Mesendoderm (in vitro differentiated cells): ENCODE measurements at regions not wholly inside any gene's neighbourhood (a gene's known extent, or its start where the extent isn't known, plus 50 kb on each side); places are given as distances from the start of the nearest gene placed in this dataset.

Experiments
- DNase-seq: peaks from one replicate; pipeline ENCODE4 v3.0.0; 2013
- H2AK5ac ChIP-seq: 2 replicates; pipeline ENCODE4 v1.6.1; 2013; ENCODE audit warnings: low read length, inconsistent platforms
- H2BK120ac ChIP-seq: 2 replicates; pipeline ENCODE4 v1.6.1; 2013; ENCODE audit warnings: low read depth, mild to moderate bottlenecking, low read length, moderate library complexity, mixed read lengths
- H2BK15ac ChIP-seq: replicated peaks from 2 replicates; pipeline ENCODE4 v1.6.1; 2013; ENCODE audit warnings: low read depth, mild to moderate bottlenecking, moderate library complexity
- H2BK5ac ChIP-seq: 2 replicates; pipeline ENCODE4 v1.6.1; 2013; ENCODE audit warnings: low read length, inconsistent platforms
- H3K18ac ChIP-seq: 2 replicates; pipeline ENCODE4 v1.6.1; 2013; ENCODE audit warnings: mild to moderate bottlenecking, low read length, mixed read lengths
- H3K23ac ChIP-seq: one replicate; pipeline ENCODE4 v1.6.1; 2013; ENCODE audit warnings: low read length
- H3K27ac ChIP-seq: 2 replicates; pipeline ENCODE4 v1.5.1; 2013; ENCODE audit warnings: low read depth, mild to moderate bottlenecking, inconsistent platforms, low read length, moderate library complexity
- H3K27me3 ChIP-seq: 2 replicates; pipeline ENCODE4 v1.6.1; 2013; ENCODE audit warnings: low read length, control low read depth, mild to moderate bottlenecking, inconsistent platforms; ENCODE audit not compliant: insufficient read depth, poor library complexity
- H3K36me3 ChIP-seq: 2 replicates; pipeline ENCODE4 v1.6.1; 2013; ENCODE audit warnings: low read length, inconsistent platforms; ENCODE audit not compliant: control insufficient read depth, insufficient read depth
- H3K4ac ChIP-seq: one replicate; pipeline ENCODE4 v1.6.1; 2013; ENCODE audit warnings: low read depth, mild to moderate bottlenecking, low read length, moderate library complexity
- H3K4me1 ChIP-seq: 2 replicates; pipeline ENCODE4 v1.6.1; 2013; ENCODE audit warnings: low read depth, low read length, inconsistent platforms; ENCODE audit not compliant: control insufficient read depth
- H3K4me2 ChIP-seq: 2 replicates; pipeline ENCODE4 v1.6.1; 2013; ENCODE audit warnings: low read length
- H3K4me3 ChIP-seq: 2 replicates; pipeline ENCODE4 v1.5.1; 2013; ENCODE audit warnings: mild to moderate bottlenecking, low read length
- H3K56ac ChIP-seq: one replicate; pipeline ENCODE4 v1.6.1; 2013; ENCODE audit warnings: low read length
- H3K79me1 ChIP-seq: 2 replicates; pipeline ENCODE4 v1.6.1; 2013; ENCODE audit warnings: low read length, inconsistent platforms
- H3K79me2 ChIP-seq: 2 replicates; pipeline ENCODE4 v1.6.1; 2013; ENCODE audit warnings: mild to moderate bottlenecking, low read length; ENCODE audit not compliant: control insufficient read depth, insufficient read depth
- H3K9ac ChIP-seq: 2 replicates; pipeline ENCODE4 v1.6.1; 2013; ENCODE audit warnings: low read length, inconsistent platforms
- H4K5ac ChIP-seq: one replicate; pipeline ENCODE4 v1.6.1; 2013; ENCODE audit warnings: low read length
- H4K8ac ChIP-seq: one replicate; pipeline ENCODE4 v1.6.1; 2013; ENCODE audit warnings: low read depth, mild to moderate bottlenecking, control low read depth, low read length, moderate library complexity
- WGBS: extraction: QIAGEN DNeasy Blood & Tissue Kit; methylation state at CpG from one replicate; pipeline ENCODE4 v1.1.7; 2013; ENCODE audit warnings: low lambda C conversion rate, missing lambda C conversion rate; ENCODE audit not compliant: insufficient coverage; ENCODE audit errors: extremely low coverage; 5-methylcytosine and 5-hydroxymethylcytosine counted together

DNA sequence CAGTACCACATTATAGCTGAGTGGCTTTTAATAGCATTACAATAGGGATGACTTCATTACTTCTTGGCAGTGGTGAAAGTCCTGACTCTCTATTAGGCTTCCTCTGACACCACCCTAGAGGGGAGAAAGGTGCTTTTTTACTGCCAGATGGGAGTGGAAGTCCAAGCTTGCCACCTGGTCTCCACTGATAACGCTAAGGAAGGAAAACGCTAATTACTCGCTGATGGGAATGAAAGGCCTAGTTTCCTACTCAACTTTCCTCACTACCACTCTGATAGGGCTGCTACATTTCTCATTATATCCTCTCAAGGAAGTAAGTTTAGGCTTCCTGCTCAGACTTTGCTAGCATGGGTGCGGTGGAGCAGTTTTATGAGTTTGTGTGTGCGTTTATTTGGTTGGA is 62.3 kb upstream of the PAGE3 start:
- H3K9ac ChIP-seq = no peak overlapping the region
- H4K5ac ChIP-seq = no peak overlapping the region
- H3K27ac ChIP-seq = no peak overlapping the region
- H3K79me1 ChIP-seq = no peaks in the 10 kb centered on the region
- H2BK15ac ChIP-seq = no peak overlapping the region
- no peak overlapping the region for H4K8ac ChIP-seq
- H3K18ac ChIP-seq = no peak overlapping the region
- H2BK5ac ChIP-seq = no peak overlapping the region
- no peak overlapping the region for H3K23ac ChIP-seq
- no peaks in the 10 kb centered on the region for H3K36me3 ChIP-seq
- no peaks in the 10 kb centered on the region for H3K79me2 ChIP-seq
- no peak overlapping the region for H2BK120ac ChIP-seq
- H3K27me3 ChIP-seq = no peaks in the 10 kb centered on the region
- H3K4ac ChIP-seq = no peak overlapping the region
- no CpG with 5 or more reads among the region's 5 CpGs for WGBS
- no peak overlapping the region for H3K4me3 ChIP-seq
- H3K4me1 ChIP-seq = no peaks in the 10 kb centered on the region
- H3K56ac ChIP-seq = no peak overlapping the region
- DNase-seq = no peak
- no peak overlapping the region for H2AK5ac ChIP-seq
- no peak overlapping the region for H3K4me2 ChIP-seq

- no peak overlapping the region for H3K4me2 ChIP-seq
- no CpG with 5 or more reads among the region's 1 CpG for WGBS
These were observed 70.6 kb upstream of the PAGE3 start for GRCh38 chrX:55335296-55335695.

GRCh38 chrX:55336176-55336575 is 71.5 kb upstream of the PAGE3 start:
- Histone ChIP-seq H2BK15ac (no peak overlapping the region), H3K27me3 (no peaks in the 10 kb centered on the region), H3K18ac (no peak overlapping the region), H3K23ac (no peak overlapping the region), H3K4me3 (no peak overlapping the region), H2AK5ac (no peak overlapping the region), H3K79me2 (no peaks in the 10 kb centered on the region), H3K56ac (no peak overlapping the region), H3K4ac (no peak overlapping the region), H2BK120ac (no peak overlapping the region), H3K9ac (no peak overlapping the region), H2BK5ac (no peak overlapping the region), H3K4me2 (no peak overlapping the region), H4K8ac (no peak overlapping the region), H3K36me3 (no peaks in the 10 kb centered on the region), H3K27ac (no peak overlapping the region), H3K79me1 (no peaks in the 10 kb centered on the region), H4K5ac (no peak overlapping the region), H3K4me1 (no peaks in the 10 kb centered on the region)
- DNase-seq = no peak

More at GRCh38 chrX:55335296-55335695, 70.6 kb upstream of the PAGE3 start:
- no peaks in the 10 kb centered on the region for H3K27me3 ChIP-seq
- H3K27ac ChIP-seq = no peak overlapping the region
- no peak overlapping the region for H3K18ac ChIP-seq
- no peak overlapping the region for H4K5ac ChIP-seq
- no peak overlapping the region for H4K8ac ChIP-seq
- H2BK5ac ChIP-seq = no peak overlapping the region
- no peak overlapping the region for H3K4ac ChIP-seq
- H3K4me3 ChIP-seq = no peak overlapping the region
- no peak for DNase-seq
- H2AK5ac ChIP-seq = no peak overlapping the region
- no peaks in the 10 kb centered on the region for H3K4me1 ChIP-seq
- no peak overlapping the region for H2BK15ac ChIP-seq
- H2BK120ac ChIP-seq = no peak overlapping the region
- no peaks in the 10 kb centered on the region for H3K79me2 ChIP-seq
- H3K79me1 ChIP-seq = no peaks in the 10 kb centered on the region
- no peak overlapping the region for H3K23ac ChIP-seq
- H3K56ac ChIP-seq = no peak overlapping the region
- H3K36me3 ChIP-seq = no peaks in the 10 kb centered on the region
- no peak overlapping the region for H3K9ac ChIP-seq

DNA sequence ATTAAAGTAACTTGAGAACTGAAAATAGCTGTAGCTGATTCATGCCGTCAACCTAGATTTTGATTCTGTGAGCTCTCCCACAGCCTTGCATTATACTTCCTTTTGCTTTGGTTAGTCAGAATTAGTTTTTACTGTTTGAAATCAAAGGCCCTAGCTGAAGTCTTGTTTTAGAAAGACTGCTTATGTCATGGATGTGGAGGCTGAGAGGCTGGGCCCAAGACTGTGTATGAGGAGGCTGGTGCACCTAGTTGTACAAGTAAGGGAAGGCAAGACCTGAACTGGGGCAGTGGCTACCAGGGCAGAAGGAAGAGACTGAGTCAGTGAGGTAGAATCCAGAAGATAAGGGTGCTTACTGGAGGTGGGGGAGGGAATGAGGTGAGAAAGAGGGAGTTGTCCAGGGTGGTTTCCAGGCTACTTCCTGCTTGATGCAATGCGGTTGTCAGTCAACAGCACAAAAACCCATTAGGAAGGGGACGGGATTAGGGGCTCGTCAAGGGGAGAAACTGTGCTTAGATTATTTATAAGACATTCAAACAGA is 76.2 kb upstream of the PAGE3 start:
- H3K23ac ChIP-seq = no peak overlapping the region
- no peak overlapping the region for H2BK5ac ChIP-seq
- peak; percentile 2 for DNase-seq
- H3K27ac ChIP-seq = no peak overlapping the region
- H4K8ac ChIP-seq = no peak overlapping the region
- no peak overlapping the region for H3K4ac ChIP-seq
- no peak overlapping the region for H3K56ac ChIP-seq
- no peak overlapping the region for H3K4me2 ChIP-seq
- no peak overlapping the region for H2AK5ac ChIP-seq
- H3K4me3 ChIP-seq = no peak overlapping the region
- H3K79me1 ChIP-seq = no peaks in the 10 kb centered on the region
- H2BK120ac ChIP-seq = no peak overlapping the region
- no peak overlapping the region for H3K9ac ChIP-seq
- no peak overlapping the region for H4K5ac ChIP-seq
- no peaks in the 10 kb centered on the region for H3K27me3 ChIP-seq
- H3K36me3 ChIP-seq = no peaks in the 10 kb centered on the region
- H3K18ac ChIP-seq = no peak overlapping the region
- no peaks in the 10 kb centered on the region for H3K4me1 ChIP-seq
- no peaks in the 10 kb centered on the region for H3K79me2 ChIP-seq
- WGBS = no CpG with 5 or more reads among the region's 4 CpGs
- H2BK15ac ChIP-seq = no peak overlapping the region

- H4K8ac ChIP-seq = no peak overlapping the region
- H3K79me1 ChIP-seq = no peaks in the 10 kb centered on the region
- no peaks in the 10 kb centered on the region for H3K36me3 ChIP-seq
- WGBS = no CpG with 5 or more reads among the region's 21 CpGs
- H3K4me2 ChIP-seq = no peak overlapping the region
- no peak overlapping the region for H2BK15ac ChIP-seq
- H3K4me1 ChIP-seq = no peaks in the 10 kb centered on the region
- H2BK5ac ChIP-seq = no peak overlapping the region
- peak; percentile 27 for DNase-seq
- no peak overlapping the region for H3K4ac ChIP-seq
- H3K18ac ChIP-seq = no peak overlapping the region
- H3K27me3 ChIP-seq = no peaks in the 10 kb centered on the region
- no peak overlapping the region for H3K27ac ChIP-seq
- H2AK5ac ChIP-seq = no peak overlapping the region
- no peak overlapping the region for H3K4me3 ChIP-seq
- no peak overlapping the region for H3K56ac ChIP-seq
- H4K5ac ChIP-seq = no peak overlapping the region
- no peak overlapping the region for H2BK120ac ChIP-seq
- no peaks in the 10 kb centered on the region for H3K79me2 ChIP-seq
- no peak overlapping the region for H3K9ac ChIP-seq
- no peak overlapping the region for H3K23ac ChIP-seq
These were observed 78.1 kb upstream of the PAGE3 start for GRCh38 chrX:55342533-55343501.
